MCF 10A (cell line): ENCODE measurements at regions not wholly inside any gene's neighbourhood (a gene's known extent, or its start where the extent isn't known, plus 50 kb on each side); places are given as distances from the start of the nearest gene placed in this dataset.
"Not testable (repeated sequence)": the region's sequence is repeated elsewhere in the genome, so short reads cannot be mapped to it uniquely, and the experiment has no call there.

Experiments
- BruUV-seq: library from RNA; stranded (reverse); fragments of 400-500 nt; replicated peaks from 2 replicates; lab custom pipeline; 2021; lab: Mats Ljungman, UMichigan
- CTCF ChIA-PET: fragments of 300-600 bp; sonication (Branson Sonifier 250); formaldehyde crosslinking; extraction: SDS; loops from one replicate; lab custom pipeline; 2021; ENCODE audit warnings: antibody characterized with exemption, inconsistent platforms; lab: Yijun Ruan, JAX
- POLR2A ChIA-PET: fragments of 300-600, 350-650 bp; sonication (Branson Sonifier 250); formaldehyde crosslinking; extraction: SDS; loops from one replicate; lab custom pipeline; 2020; ENCODE audit warnings: antibody characterized with exemption, inconsistent platforms; lab: Yijun Ruan, JAX
- DNase-seq: peaks from one replicate; pipeline ENCODE4 v3.0.0-alpha.2; 2018; ENCODE audit not compliant: unreplicated experiment
- H3K27ac Mint-ChIP-seq: one replicate; pipeline ENCODE4 v1.8.0; 2022; ENCODE audit warnings: mild to moderate bottlenecking, low read depth, mixed read lengths; ENCODE audit not compliant: unreplicated experiment
- H3K27me3 Mint-ChIP-seq: one replicate; pipeline ENCODE4 v1.8.0; 2022; ENCODE audit warnings: mixed read lengths; ENCODE audit not compliant: insufficient read depth, unreplicated experiment
- H3K36me3 Mint-ChIP-seq: one replicate; pipeline ENCODE4 v1.8.0; 2022; ENCODE audit warnings: mild to moderate bottlenecking, moderate library complexity, mixed read lengths; ENCODE audit not compliant: insufficient read depth, unreplicated experiment
- H3K4me1 Mint-ChIP-seq: one replicate; pipeline ENCODE4 v1.8.0; 2022; ENCODE audit warnings: mixed read lengths; ENCODE audit not compliant: insufficient read depth, unreplicated experiment
- H3K4me3 Mint-ChIP-seq: one replicate; pipeline ENCODE4 v1.8.0; 2022; ENCODE audit warnings: mild to moderate bottlenecking, moderate library complexity, mixed read lengths; ENCODE audit not compliant: unreplicated experiment
- H3K9me3 Mint-ChIP-seq: one replicate; pipeline ENCODE4 v1.8.0; 2022; ENCODE audit warnings: mixed read lengths; ENCODE audit not compliant: unreplicated experiment
- intact Hi-C: fragments of 100-400 bp; cut with micrococcal nuclease; formaldehyde crosslinking; loops from 2 replicates; pipeline ENCODE4 v1.14.1; 2022
- TF ChIP-seq, protein P1 (sequence below): fragments of 200-600 bp; IDR thresholded peaks from one replicate; pipeline ENCODE4 v1.8.0; 2022; ENCODE audit warnings: antibody characterized with exemption, mild to moderate bottlenecking; ENCODE audit not compliant: unreplicated experiment

DNA sequence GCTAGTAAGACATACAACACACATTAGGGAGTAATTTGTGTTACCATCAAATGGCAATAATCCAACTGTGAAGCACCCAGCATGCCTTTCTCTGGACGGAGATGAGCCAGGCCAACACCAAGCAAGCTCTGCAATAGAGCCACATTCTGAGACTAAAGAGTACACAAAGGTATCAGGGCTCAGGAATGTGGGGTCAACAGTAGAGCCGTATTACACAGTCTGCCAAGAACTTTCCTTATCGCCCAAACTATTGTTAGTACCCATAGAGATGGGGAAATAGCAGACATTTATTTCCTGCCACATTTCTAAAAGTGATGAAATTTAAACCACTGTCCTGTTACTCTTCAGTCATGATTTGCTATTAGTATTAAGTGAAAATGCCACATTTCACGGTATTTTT is 113.7 kb downstream of the BMP4 start:
- CTCF ChIA-PET = interaction anchor here (0.6 kb wide), 1 partner anchor 24 kb away, joined by 3 read pairs; no protein-coding TSS in a partner anchor
- Mint-ChIP-seq H3K9me3 (no peaks in the 10 kb centered on the region), H3K27me3 (no peaks in the 10 kb centered on the region), H3K36me3 (no peaks in the 10 kb centered on the region), H3K27ac (no peak overlapping the region), H3K4me3 (no peak overlapping the region), H3K4me1 (peaks cover 22% of the 10 kb centered on the region)
- POLR2A ChIA-PET = interaction anchor here (0.6 kb wide), 1 partner anchor 208 kb away, joined by 3 read pairs; no protein-coding TSS in a partner anchor
- intact Hi-C loops = no loop called here
- no TSS peak for BruUV-seq
- TF ChIP-seq, protein P1, sequence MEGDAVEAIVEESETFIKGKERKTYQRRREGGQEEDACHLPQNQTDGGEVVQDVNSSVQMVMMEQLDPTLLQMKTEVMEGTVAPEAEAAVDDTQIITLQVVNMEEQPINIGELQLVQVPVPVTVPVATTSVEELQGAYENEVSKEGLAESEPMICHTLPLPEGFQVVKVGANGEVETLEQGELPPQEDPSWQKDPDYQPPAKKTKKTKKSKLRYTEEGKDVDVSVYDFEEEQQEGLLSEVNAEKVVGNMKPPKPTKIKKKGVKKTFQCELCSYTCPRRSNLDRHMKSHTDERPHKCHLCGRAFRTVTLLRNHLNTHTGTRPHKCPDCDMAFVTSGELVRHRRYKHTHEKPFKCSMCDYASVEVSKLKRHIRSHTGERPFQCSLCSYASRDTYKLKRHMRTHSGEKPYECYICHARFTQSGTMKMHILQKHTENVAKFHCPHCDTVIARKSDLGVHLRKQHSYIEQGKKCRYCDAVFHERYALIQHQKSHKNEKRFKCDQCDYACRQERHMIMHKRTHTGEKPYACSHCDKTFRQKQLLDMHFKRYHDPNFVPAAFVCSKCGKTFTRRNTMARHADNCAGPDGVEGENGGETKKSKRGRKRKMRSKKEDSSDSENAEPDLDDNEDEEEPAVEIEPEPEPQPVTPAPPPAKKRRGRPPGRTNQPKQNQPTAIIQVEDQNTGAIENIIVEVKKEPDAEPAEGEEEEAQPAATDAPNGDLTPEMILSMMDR = no peak
- DNase-seq = peak; percentile 51

DNA sequence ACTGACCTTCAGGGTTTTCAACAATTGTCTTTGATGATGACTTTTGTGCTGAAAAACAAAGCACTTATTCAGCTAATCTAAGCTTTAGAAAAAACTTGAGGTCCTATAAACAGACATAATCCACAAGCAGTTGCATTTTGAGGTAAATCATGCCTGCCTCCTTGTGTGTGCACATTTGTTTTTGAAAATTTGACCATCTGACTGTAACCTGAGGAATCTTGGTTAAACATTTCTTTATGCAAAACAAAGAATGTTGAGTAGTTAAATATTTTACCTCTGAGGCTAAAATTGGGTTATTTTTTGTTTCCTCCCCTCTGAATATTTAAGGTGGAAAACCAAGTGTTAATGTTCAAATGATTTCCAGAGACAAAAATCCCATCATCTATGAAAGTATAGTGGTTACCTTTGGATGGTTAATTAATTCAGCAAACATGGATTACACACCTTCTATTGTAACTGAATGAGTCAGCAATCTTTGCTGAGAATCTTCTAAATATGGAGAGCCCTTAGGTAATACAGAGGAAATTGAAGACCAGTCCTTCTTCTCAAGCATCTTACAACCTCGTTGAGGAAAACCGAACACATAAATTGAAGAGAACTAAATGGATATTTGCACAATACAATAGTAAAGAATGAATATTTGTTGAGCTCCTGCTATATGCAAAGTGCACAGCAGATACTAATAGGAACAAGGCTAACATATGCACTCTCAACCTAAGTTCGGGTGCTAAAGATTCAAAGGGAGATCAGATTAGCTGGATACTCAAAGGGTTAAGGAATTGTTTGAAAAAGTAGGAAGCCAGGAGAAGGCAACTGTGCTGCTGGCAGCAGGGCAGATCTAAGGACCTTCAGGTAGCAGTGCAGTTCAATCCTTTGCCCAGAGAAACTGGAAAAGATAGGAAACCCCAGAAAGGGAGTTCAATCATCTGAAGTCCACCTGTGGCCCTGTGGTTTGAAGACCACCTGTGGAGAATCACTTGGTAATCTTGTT is 115.2 kb downstream of the BMP4 start:
- Mint-ChIP-seq H3K36me3 (no peaks in the 10 kb centered on the region), H3K9me3 (no peaks in the 10 kb centered on the region), H3K4me3 (no peak overlapping the region), H3K27ac (no peak overlapping the region), H3K4me1 (peaks cover 22% of the 10 kb centered on the region), H3K27me3 (no peaks in the 10 kb centered on the region)
- CTCF ChIA-PET = interaction anchor here (0.6 to 1.1 kb wide), 2 partner anchors 174 to 229 kb away, joined by 3 read pairs; no protein-coding TSS in a partner anchor
- no TSS peak for BruUV-seq
- TF ChIP-seq, protein P1 = no peak
- intact Hi-C loops = no loop called here
- no peak for DNase-seq
- POLR2A ChIA-PET = no interaction called here

DNA sequence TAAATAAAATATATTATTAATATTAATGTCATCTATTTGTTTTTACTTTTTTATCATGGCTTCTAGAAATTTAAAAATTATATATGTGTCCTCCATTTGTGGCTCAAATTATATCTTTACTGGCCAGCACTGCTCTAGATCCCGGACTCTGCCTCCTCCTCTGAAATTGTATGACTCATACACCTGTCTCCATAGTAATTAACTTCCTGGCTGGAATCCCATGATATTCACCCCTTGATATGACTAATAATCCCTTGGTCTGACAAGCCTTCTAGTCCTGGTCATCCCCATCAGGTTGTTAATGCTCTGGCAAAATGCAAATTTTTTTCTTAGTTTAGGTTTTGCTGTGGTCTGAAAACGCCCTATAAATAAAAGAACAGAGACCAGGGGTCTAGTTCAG is 116.2 kb downstream of the BMP4 start:
- CTCF ChIA-PET = interaction anchor here (1.1 kb wide), 1 partner anchor 173 kb away, joined by 3 read pairs; no protein-coding TSS in a partner anchor
- no peak overlapping the region for H3K4me3 Mint-ChIP-seq
- H3K9me3 Mint-ChIP-seq = no peaks in the 10 kb centered on the region
- TF ChIP-seq, protein P1 = no peak
- peak; percentile 91 for DNase-seq
- peaks cover 17% of the 10 kb centered on the region for H3K4me1 Mint-ChIP-seq
- H3K36me3 Mint-ChIP-seq = no peaks in the 10 kb centered on the region
- H3K27me3 Mint-ChIP-seq = no peaks in the 10 kb centered on the region
- BruUV-seq = no TSS peak
- intact Hi-C loops = no loop called here
- no peak overlapping the region for H3K27ac Mint-ChIP-seq
- POLR2A ChIA-PET = no interaction called here

DNA sequence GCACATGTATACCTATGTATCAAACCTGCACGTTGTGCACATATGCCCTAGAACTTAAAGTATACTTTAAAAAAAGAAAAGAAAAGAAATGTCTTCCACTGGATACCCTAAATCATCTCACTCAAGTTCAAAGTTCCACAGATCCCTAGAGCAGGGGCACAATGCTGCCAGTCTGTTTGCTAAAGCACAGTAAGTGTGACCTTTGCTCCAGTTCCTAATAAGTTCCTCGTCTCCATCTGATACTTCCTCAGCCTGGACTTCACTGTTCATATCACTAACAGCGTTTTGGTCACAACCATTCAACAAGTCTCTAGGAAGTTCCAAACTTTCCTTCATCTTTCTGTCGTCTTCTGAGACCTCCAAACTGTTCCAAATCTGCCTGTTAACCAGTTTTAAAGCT is 118.3 kb downstream of the BMP4 start:
- DNase-seq = no peak
- TF ChIP-seq, protein P1 = no peak
- H3K36me3 Mint-ChIP-seq = no peaks in the 10 kb centered on the region
- H3K27ac Mint-ChIP-seq = no peak overlapping the region
- H3K9me3 Mint-ChIP-seq = no peaks in the 10 kb centered on the region
- CTCF ChIA-PET = no interaction called here
- no peaks in the 10 kb centered on the region for H3K27me3 Mint-ChIP-seq
- intact Hi-C loops = no loop called here
- POLR2A ChIA-PET = no interaction called here
- no peak overlapping the region for H3K4me3 Mint-ChIP-seq
- BruUV-seq = no TSS peak
- H3K4me1 Mint-ChIP-seq = peaks cover 17% of the 10 kb centered on the region

DNA sequence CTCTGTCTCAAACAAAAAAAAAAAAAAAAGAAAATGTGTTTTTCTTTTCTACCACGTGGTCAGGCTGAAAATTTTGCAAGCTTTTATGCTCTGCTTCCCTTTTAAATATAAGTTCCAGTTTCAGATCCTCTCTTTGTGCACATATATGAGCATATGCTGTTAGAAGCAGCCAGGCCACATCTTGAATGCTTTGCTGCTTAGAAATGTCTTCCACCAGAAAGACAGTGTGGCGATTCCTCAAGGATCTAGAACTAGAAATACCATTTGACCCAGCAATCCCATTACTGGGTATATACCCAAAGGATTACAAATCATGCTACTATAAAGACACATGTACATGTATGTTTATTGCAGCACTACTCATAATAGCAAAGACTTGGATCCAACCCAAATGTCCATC is 119.0 kb downstream of the BMP4 start:
- BruUV-seq = not testable (repeated sequence)

More for the DNA sequence above, 119.0 kb downstream of the BMP4 start:
- CTCF ChIA-PET, H3K4me3 Mint-ChIP-seq, H3K27me3 Mint-ChIP-seq, intact Hi-C loops, H3K36me3 Mint-ChIP-seq, POLR2A ChIA-PET, H3K27ac Mint-ChIP-seq, DNase-seq, H3K9me3 Mint-ChIP-seq: not testable (repeated sequence)
- peaks cover 17% of the 10 kb centered on the region for H3K4me1 Mint-ChIP-seq
